Progenitor cell of endocrine pancreas (in vitro differentiated cells): ENCODE measurements at regions not wholly inside any gene's neighbourhood (a gene's known extent, or its start where the extent isn't known, plus 50 kb on each side); places are given as distances from the start of the nearest gene placed in this dataset.

ENCODE experiments used
- DNase-seq: peaks from one replicate; pipeline ENCODE4 v3.0.0; 2021; ENCODE audit warnings: low spot score; ENCODE audit not compliant: unreplicated experiment
- H3K27ac Mint-ChIP-seq: 2 replicates; pipeline ENCODE4 v1.8.0; 2021; ENCODE audit warnings: mild to moderate bottlenecking, moderate library complexity, mixed read lengths
- H3K27me3 Mint-ChIP-seq: 2 replicates; pipeline ENCODE4 v1.8.0; 2021; ENCODE audit warnings: mixed read lengths
- H3K36me3 Mint-ChIP-seq: 2 replicates; pipeline ENCODE4 v1.8.0; 2022; ENCODE audit warnings: mixed read lengths; ENCODE audit not compliant: insufficient read depth
- H3K4me1 Mint-ChIP-seq: 2 replicates; pipeline ENCODE4 v1.8.0; 2021; ENCODE audit warnings: low read depth, mixed read lengths
- H3K4me3 Mint-ChIP-seq: 2 replicates; pipeline ENCODE4 v1.8.0; 2021; ENCODE audit warnings: low read depth, mild to moderate bottlenecking, moderate library complexity, mixed read lengths
- H3K9me3 Mint-ChIP-seq: 2 replicates; pipeline ENCODE4 v1.8.0; 2021; ENCODE audit warnings: low read depth, mixed read lengths
- CTCF ChIP-seq: fragments of 200-600 bp; sonication (generic); IDR thresholded peaks from one replicate; pipeline ENCODE4 v1.5.0; 2021; ENCODE audit warnings: antibody characterized with exemption, mild to moderate bottlenecking; ENCODE audit not compliant: unreplicated experiment

DNA sequence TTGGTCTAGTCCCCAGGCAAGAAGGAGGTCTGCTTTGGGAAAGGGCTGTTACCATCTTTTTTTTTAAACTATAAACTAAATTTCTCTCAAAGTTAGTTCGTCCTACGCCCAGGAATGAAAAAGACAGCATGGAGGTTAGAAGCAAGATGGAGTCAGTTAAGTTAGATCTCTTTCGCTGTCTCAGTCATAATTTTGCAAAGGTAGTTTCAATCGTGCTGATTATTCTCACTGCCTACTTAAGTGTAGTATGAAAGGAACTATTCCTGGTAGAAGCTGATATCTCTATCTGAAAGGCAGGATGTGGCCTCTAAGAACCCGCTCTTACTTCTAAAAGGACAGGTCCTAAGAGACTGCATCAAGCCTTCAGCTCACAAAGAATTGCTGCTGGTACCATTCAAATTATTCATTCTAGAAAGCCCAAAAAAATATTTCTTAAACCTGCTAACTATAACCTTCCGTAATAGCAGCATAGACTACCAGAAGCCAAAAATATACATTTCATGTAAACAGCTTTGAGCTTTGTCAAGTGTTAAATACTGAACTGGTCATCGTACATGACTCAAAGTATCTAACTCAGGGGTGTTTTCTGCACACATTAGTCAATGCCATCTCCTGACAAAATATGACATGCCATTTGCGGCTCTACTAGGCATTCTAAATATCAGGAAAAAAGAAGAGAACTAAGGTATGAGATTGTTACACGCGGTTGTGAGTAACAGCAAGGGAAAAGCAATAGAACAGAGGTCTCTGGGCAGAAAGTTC lies 96.0 kb upstream of the CCDC80 start:
- no peak for TF ChIP-seq CTCF
- Mint-ChIP-seq H3K9me3 (no peaks in the 10 kb centered on the region), H3K27ac (no peak overlapping the region), H3K4me3 (no peak overlapping the region), H3K4me1 (no peaks in the 10 kb centered on the region), H3K36me3 (no peaks in the 10 kb centered on the region), H3K27me3 (no peaks in the 10 kb centered on the region)
- no peak for DNase-seq

DNA sequence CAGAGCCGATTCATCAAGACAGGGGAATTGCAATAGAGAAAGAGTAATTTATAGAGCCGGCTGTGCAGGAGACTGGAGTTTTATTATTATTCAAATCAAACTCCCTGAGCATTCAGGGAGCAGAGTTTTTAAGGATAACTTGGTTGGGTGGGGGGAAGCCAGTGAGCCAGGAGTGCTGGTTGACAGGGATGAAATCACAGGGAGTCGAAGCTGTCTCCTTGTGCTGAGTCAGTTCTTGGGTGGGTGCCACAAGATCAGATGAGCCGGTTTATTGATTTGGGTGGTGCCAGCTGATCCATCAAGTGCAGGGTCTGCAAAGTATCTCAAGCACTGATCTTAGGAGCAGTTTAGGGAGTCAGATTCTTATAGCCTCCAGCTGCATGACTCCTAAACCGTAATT lies 95.4 kb upstream of the CCDC80 start:
- Mint-ChIP-seq H3K4me3 (no peak overlapping the region), H3K27me3 (no peaks in the 10 kb centered on the region), H3K36me3 (no peaks in the 10 kb centered on the region), H3K9me3 (peaks cover 1% of the 10 kb centered on the region), H3K4me1 (no peaks in the 10 kb centered on the region), H3K27ac (no peak overlapping the region)
- DNase-seq, result no peak
- TF ChIP-seq CTCF, result no peak

DNA sequence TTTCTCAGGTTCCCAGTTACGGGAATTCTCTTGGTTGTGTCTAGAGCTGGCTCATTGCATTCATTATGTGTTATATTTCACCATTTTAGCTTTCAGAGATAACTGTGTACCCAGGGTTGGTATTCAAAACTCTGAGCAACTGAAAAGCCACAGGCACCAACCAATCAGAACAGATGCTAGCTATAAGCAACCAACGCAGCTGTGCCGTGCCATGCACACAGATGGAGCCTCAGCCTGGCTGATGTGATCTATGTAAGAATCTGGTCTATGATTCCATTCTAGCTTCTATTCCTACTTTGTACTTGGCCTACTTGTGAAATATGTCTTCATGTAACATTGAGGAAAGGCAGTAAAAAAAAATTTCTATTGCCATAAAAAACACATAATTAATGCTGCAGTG lies 95.0 kb upstream of the CCDC80 start:
- Mint-ChIP-seq H3K27ac (no peak overlapping the region), H3K4me1 (no peaks in the 10 kb centered on the region), H3K4me3 (no peak overlapping the region), H3K27me3 (no peaks in the 10 kb centered on the region), H3K9me3 (peaks cover 3% of the 10 kb centered on the region), H3K36me3 (no peaks in the 10 kb centered on the region)
- no peak for DNase-seq
- TF ChIP-seq CTCF, result no peak

- peak; percentile 68 for TF ChIP-seq CTCF
- Mint-ChIP-seq H3K27me3 (no peaks in the 10 kb centered on the region), H3K36me3 (no peaks in the 10 kb centered on the region), H3K4me3 (no peak overlapping the region), H3K27ac (no peak overlapping the region), H3K9me3 (peaks cover 3% of the 10 kb centered on the region), H3K4me1 (no peaks in the 10 kb centered on the region)
- peak; percentile 32 for DNase-seq
Measured at GRCh38 chr3:112734736-112735350, 93.9 kb upstream of the CCDC80 start.

DNA sequence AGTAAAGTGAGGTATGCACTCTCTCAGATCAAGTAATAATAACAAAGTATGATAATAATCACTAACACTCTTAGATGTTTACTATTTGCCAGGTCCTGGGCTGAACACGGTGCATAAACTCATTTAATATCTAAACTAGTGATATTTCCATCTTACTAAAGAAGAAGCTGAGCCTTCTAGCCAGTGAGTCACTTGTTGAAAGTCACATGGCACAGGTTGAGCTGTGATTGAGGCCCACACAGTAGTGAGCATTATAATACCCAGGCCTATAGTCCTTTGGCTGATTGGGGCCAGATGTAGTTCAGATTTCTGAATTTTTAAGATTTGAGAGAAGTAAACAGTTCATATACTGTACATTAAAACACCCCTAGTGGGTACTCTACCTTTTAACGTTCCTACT lies 93.2 kb upstream of the CCDC80 start:
- no peaks in the 10 kb centered on the region for H3K4me1 Mint-ChIP-seq
- H3K36me3 Mint-ChIP-seq, result no peaks in the 10 kb centered on the region
- no peak for TF ChIP-seq CTCF
- no peak overlapping the region for H3K27ac Mint-ChIP-seq
- H3K27me3 Mint-ChIP-seq, result no peaks in the 10 kb centered on the region
- no peak overlapping the region for H3K4me3 Mint-ChIP-seq
- peaks cover 3% of the 10 kb centered on the region for H3K9me3 Mint-ChIP-seq
- DNase-seq, result no peak
